ENCODE measurements at regions not wholly inside any gene's neighbourhood (a gene's known extent, or its start where the extent isn't known, plus 50 kb on each side); places are given as distances from the start of the nearest gene placed in this dataset.

DNA sequence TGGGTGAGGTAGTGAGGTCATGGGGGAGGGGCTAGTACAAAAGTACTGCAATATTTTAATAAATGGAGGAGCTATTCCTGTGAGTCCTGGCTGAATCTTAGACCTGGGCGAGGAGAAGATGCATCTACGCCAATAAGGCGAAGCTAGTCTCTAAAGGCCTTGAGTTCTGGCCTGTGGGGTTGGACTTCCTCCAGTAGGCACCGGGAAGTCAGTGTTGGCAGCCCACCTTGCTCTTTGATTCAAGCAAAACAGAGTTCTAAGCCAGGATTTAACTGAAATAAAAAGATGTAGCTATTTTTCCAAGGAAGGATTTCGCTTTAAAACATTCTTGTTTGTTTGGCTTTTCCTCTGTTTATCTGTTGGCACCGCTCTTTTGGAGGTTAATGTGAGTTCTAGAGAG is 244.6 kb downstream of the KIF4B start:
- TF ChIP-seq CEBPB (IDR thresholded peaks at IDR 0.05; ENCODE audit: low read depth, low read length) (no peak), RBBP5 (IDR thresholded peaks at IDR 0.05; ENCODE audit: borderline replicate concordance, low read depth, low read length) (no peak), CHD2 (IDR thresholded peaks at IDR 0.05; ENCODE audit: low read length) (no peak), ZNF274 (IDR thresholded peaks at IDR 0.05; ENCODE audit: borderline replicate concordance, extremely low read depth, low read length) (no peak), SIX5 (IDR thresholded peaks at IDR 0.05; ENCODE audit: low read depth, low read length) (no peak), GTF2F1 (IDR thresholded peaks at IDR 0.05; ENCODE audit: borderline replicate concordance, low read depth, low read length) (no peak), SAP30 (IDR thresholded peaks at IDR 0.05; ENCODE audit: insufficient read depth, insufficient replicate concordance, low read length) (no peak), SUZ12 (IDR thresholded peaks at IDR 0.05; ENCODE audit: low read length) (no peak), SRF (IDR thresholded peaks at IDR 0.05; ENCODE audit: low read depth, low read length) (no peak), TAF7 (optimal IDR thresholded peaks at IDR 0.05; ENCODE audit: borderline replicate concordance, low read depth, low read length) (no peak), KDM1A (IDR thresholded peaks at IDR 0.05; ENCODE audit: borderline replicate concordance, low read length) (no peak), SP2 (IDR thresholded peaks at IDR 0.05; ENCODE audit: low read length) (no peak), PHF8 (conservative IDR thresholded peaks at IDR 0.05; ENCODE audit: low read depth, low read length) (no peak), POU5F1 (IDR thresholded peaks at IDR 0.05; ENCODE audit: low read depth, low read length) (no peak), BCL11A (IDR thresholded peaks at IDR 0.05; ENCODE audit: low read depth in 2 of 2, low read length in 2 of 2) (no peak)
- Histone ChIP-seq H3K36me3 (ENCODE audit: control insufficient read depth in 2 of 4, insufficient read depth in 4 of 4, low read length in 3 of 4) (no peaks in the 10 kb centered on the region), H3K18ac (ENCODE audit: extremely low read depth, low read length) (no peak overlapping the region), H3K4me2 (ENCODE audit: insufficient read depth in 1 of 2, low read depth in 2 of 2, low read length in 2 of 2) (no peak overlapping the region), H3K4me1 (replicated peaks in 1 of 4; ENCODE audit: control insufficient read depth in 3 of 4, insufficient read depth in 4 of 4, low read length in 3 of 4) (no peaks in the 10 kb centered on the region; a peak in 1 of 7 replicates), H2BK20ac (ENCODE audit: low read length) (no peak overlapping the region), H2BK12ac (ENCODE audit: low read depth, low read length) (no peak overlapping the region), H3K23ac (ENCODE audit: insufficient read length) (no peak overlapping the region), H2BK15ac (ENCODE audit: low read length) (no peak overlapping the region), H2AFZ (ENCODE audit: low read length) (no peak overlapping the region), H3K14ac (ENCODE audit: insufficient read length) (no peak overlapping the region), H3K27ac (ENCODE audit: low read depth, low read length) (no peak overlapping the region), H3K79me1 (ENCODE audit: low read depth, low read length) (no peaks in the 10 kb centered on the region), H4K20me1 (replicated peaks in 1 of 2; ENCODE audit: control insufficient read depth in 1 of 2, insufficient read depth in 2 of 2, low read length in 2 of 2) (no peaks in the 10 kb centered on the region), H2BK5ac (ENCODE audit: low read depth, low read length) (no peak overlapping the region), H4K91ac (replicated peaks; ENCODE audit: insufficient read length, low read length) (no peak overlapping the region), H3K9ac (replicated peaks in 1 of 4; ENCODE audit: extremely low read depth in 1 of 4, low read depth in 3 of 4, low read length in 3 of 4) (no peak overlapping the region), H3K4ac (replicated peaks; ENCODE audit: insufficient read length, low read depth, low read length) (no peak overlapping the region), H4K8ac (ENCODE audit: extremely low read depth, insufficient read depth, low read length) (no peak overlapping the region), H3K4me3 (ENCODE audit: extremely low read depth in 1 of 4, insufficient read depth in 2 of 4, low read depth in 3 of 4, low read length in 4 of 4) (no peak overlapping the region), H2BK120ac (replicated peaks; ENCODE audit: low read depth, low read length) (no peak overlapping the region), H2AK5ac (ENCODE audit: low read depth, low read length) (no peak overlapping the region), H3K27me3 (replicated peaks in 1 of 4; ENCODE audit: control insufficient read depth in 3 of 4, extremely low read depth in 1 of 4, insufficient read depth in 3 of 4, low read length in 3 of 4) (no peaks in the 10 kb centered on the region), H3K56ac (replicated peaks; ENCODE audit: insufficient read length, low read depth, low read length) (no peak overlapping the region), H4K5ac (ENCODE audit: insufficient read length, low read depth, low read length) (no peak overlapping the region), H3K9me3 (ENCODE audit: insufficient read depth in 2 of 2, low read depth in 1 of 2, low read length in 1 of 2) (no peaks in the 10 kb centered on the region), H3K23me2 (ENCODE audit: low read depth, low read length) (no peaks in the 10 kb centered on the region), H3K79me2 (ENCODE audit: control insufficient read depth in 1 of 2, insufficient read depth in 2 of 2, low read length in 2 of 2) (no peaks in the 10 kb centered on the region)
- DNase-seq (ENCODE audit: low read depth in 1 of 2, low spot score in 2 of 2): no peak
- POLR2A ChIA-PET (ENCODE audit: partially characterized antibody): no interaction called here
- no peak for FAIRE-seq
- WGBS, 2 experiments (ENCODE audit: extremely low coverage in 1 of 2, insufficient coverage in 1 of 2, insufficient read length in 1 of 2, insufficient replicate concordance in 2 of 2, low coverage in 1 of 2, low lambda C conversion rate in 2 of 2, missing lambda C conversion rate in 1 of 2): 88% methylated on average over 6 of the region's 6 CpGs; no CpG with 5 or more reads in 1 of the 2 experiments
- CTCF ChIA-PET (ENCODE audit: partially characterized antibody): interaction anchor here (1.0 to 6.6 kb wide), 2 partner anchors 119 to 307 kb away, joined by 3 to 58 read pairs; no protein-coding TSS in a partner anchor

All from H1 (cell line).